ENCODE measurements at regions not wholly inside any gene's neighbourhood (a gene's known extent, or its start where the extent isn't known, plus 50 kb on each side); places are given as distances from the start of the nearest gene placed in this dataset.

- H3K27me3 ChIP-seq (replicated peaks; ENCODE audit: control insufficient read depth, insufficient read depth, low read length), result no peaks in the 10 kb centered on the region
- H3K36me3 ChIP-seq (ENCODE audit: control insufficient read depth, insufficient read depth, low read length), result no peaks in the 10 kb centered on the region
- no peaks in the 10 kb centered on the region for H3K36me3 Mint-ChIP-seq (ENCODE audit: insufficient read depth, unreplicated experiment)
- H3K4me3 ChIP-seq (ENCODE audit: low read depth, low read length), result no peak overlapping the region
- no peak for DNase-seq
- peaks cover 4% of the 10 kb centered on the region for H3K9me3 Mint-ChIP-seq (ENCODE audit: unreplicated experiment)
- peaks cover 13% of the 10 kb centered on the region for H3K4me1 Mint-ChIP-seq (ENCODE audit: low read depth, unreplicated experiment)
- H3K4me1 ChIP-seq, result peaks cover 22% of the 10 kb centered on the region
- no peak for TF ChIP-seq CTCF (IDR thresholded peaks at IDR 0.05; ENCODE audit: insufficient read depth in 1 of 2, low read depth in 1 of 2, low read length in 1 of 2, severe bottlenecking in 1 of 2, unreplicated experiment in 1 of 2)
- no TSS peak for BruUV-seq (replicated peaks)
- ChIA-PET POLR2A (no interaction called here), CTCF (interaction anchor here (0.7 kb wide), 1 partner anchor 354 kb away, joined by 4 read pairs; no protein-coding TSS in a partner anchor)
- no peaks in the 10 kb centered on the region for H3K9me3 ChIP-seq
- intact Hi-C loops (cut with micrococcal nuclease; ENCODE audit: unreplicated experiment), result no loop called here
- H3K27ac Mint-ChIP-seq (ENCODE audit: unreplicated experiment), result no peak overlapping the region
- H3K27me3 Mint-ChIP-seq (ENCODE audit: insufficient read depth, unreplicated experiment), result peaks cover 4% of the 10 kb centered on the region
- no peak overlapping the region for H3K4me3 Mint-ChIP-seq (ENCODE audit: unreplicated experiment)
Measured at GRCh38 chr11:116374085-116374484, 398.7 kb downstream of the BUD13 start.

- no peaks in the 10 kb centered on the region for H3K9me3 ChIP-seq
- Mint-ChIP-seq H3K36me3 (ENCODE audit: insufficient read depth, unreplicated experiment) (no peaks in the 10 kb centered on the region), H3K4me1 (ENCODE audit: low read depth, unreplicated experiment) (peaks cover 10% of the 10 kb centered on the region), H3K9me3 (ENCODE audit: unreplicated experiment) (no peaks in the 10 kb centered on the region), H3K27ac (ENCODE audit: unreplicated experiment) (no peak overlapping the region), H3K4me3 (ENCODE audit: unreplicated experiment) (no peak overlapping the region), H3K27me3 (ENCODE audit: insufficient read depth, unreplicated experiment) (peaks cover 3% of the 10 kb centered on the region)
- no TSS peak for BruUV-seq (replicated peaks)
- no peak for DNase-seq
- no peaks in the 10 kb centered on the region for H3K27me3 ChIP-seq (replicated peaks; ENCODE audit: control insufficient read depth, insufficient read depth, low read length)
- H3K4me3 ChIP-seq (ENCODE audit: low read depth, low read length), result no peak overlapping the region
- CTCF ChIA-PET, result no interaction called here
- POLR2A ChIA-PET, result no interaction called here
- no peak for TF ChIP-seq CTCF (IDR thresholded peaks at IDR 0.05; ENCODE audit: insufficient read depth in 1 of 2, low read depth in 1 of 2, low read length in 1 of 2, severe bottlenecking in 1 of 2, unreplicated experiment in 1 of 2)
- H3K4me1 ChIP-seq, result peaks cover 22% of the 10 kb centered on the region
- intact Hi-C loops (cut with micrococcal nuclease; ENCODE audit: unreplicated experiment), result no loop called here
- H3K36me3 ChIP-seq (ENCODE audit: control insufficient read depth, insufficient read depth, low read length), result no peaks in the 10 kb centered on the region
Measured at GRCh38 chr11:116373104-116373944, 399.5 kb downstream of the BUD13 start.

GRCh38 chr11:116371146-116371545 lies 401.6 kb downstream of the BUD13 start:
- no peaks in the 10 kb centered on the region for H3K36me3 ChIP-seq (ENCODE audit: control insufficient read depth, insufficient read depth, low read length)
- Mint-ChIP-seq H3K27ac (ENCODE audit: unreplicated experiment) (no peak overlapping the region), H3K4me1 (ENCODE audit: low read depth, unreplicated experiment) (peaks cover 13% of the 10 kb centered on the region), H3K27me3 (ENCODE audit: insufficient read depth, unreplicated experiment) (peaks cover 3% of the 10 kb centered on the region), H3K9me3 (ENCODE audit: unreplicated experiment) (no peaks in the 10 kb centered on the region), H3K36me3 (ENCODE audit: insufficient read depth, unreplicated experiment) (no peaks in the 10 kb centered on the region), H3K4me3 (ENCODE audit: unreplicated experiment) (no peak overlapping the region)
- no TSS peak for BruUV-seq (replicated peaks)
- no peak for DNase-seq
- ChIA-PET POLR2A (no interaction called here), CTCF (no interaction called here)
- no peak overlapping the region for H3K4me3 ChIP-seq (ENCODE audit: low read depth, low read length)
- no peak for TF ChIP-seq CTCF (IDR thresholded peaks at IDR 0.05; ENCODE audit: insufficient read depth in 1 of 2, low read depth in 1 of 2, low read length in 1 of 2, severe bottlenecking in 1 of 2, unreplicated experiment in 1 of 2)
- H3K9me3 ChIP-seq, result no peaks in the 10 kb centered on the region
- intact Hi-C loops (cut with micrococcal nuclease; ENCODE audit: unreplicated experiment), result no loop called here
- no peaks in the 10 kb centered on the region for H3K27me3 ChIP-seq (replicated peaks; ENCODE audit: control insufficient read depth, insufficient read depth, low read length)
- peaks cover 19% of the 10 kb centered on the region for H3K4me1 ChIP-seq

Data from Caco-2 (cell line).